ENCODE measurements at regions not wholly inside any gene's neighbourhood (a gene's known extent, or its start where the extent isn't known, plus 50 kb on each side); places are given as distances from the start of the nearest gene placed in this dataset.

- Histone ChIP-seq H3K4me1 (ENCODE audit: low read depth) (no peaks in the 10 kb centered on the region), H3K9me3 (no peaks in the 10 kb centered on the region), H3K36me3 (ENCODE audit: low read depth) (no peaks in the 10 kb centered on the region), H3K4me3 (no peak overlapping the region)
- ATAC-seq (no peak), DNase-seq (no peak)
- TF ChIP-seq CTCF (IDR thresholded peaks at IDR 0.05) = no peak
- intact Hi-C loops (cut with DNase I, micrococcal nuclease) = no loop called here
These were observed 245.2 kb upstream of the TARS1 start for GRCh38 chr5:33195431-33196165.

GRCh38 chr5:33198836-33199235 is 241.9 kb upstream of the TARS1 start:
- Histone ChIP-seq H3K4me1 (ENCODE audit: low read depth) (no peaks in the 10 kb centered on the region), H3K9me3 (no peaks in the 10 kb centered on the region), H3K4me3 (no peak overlapping the region), H3K36me3 (ENCODE audit: low read depth) (no peaks in the 10 kb centered on the region)
- intact Hi-C loops (cut with DNase I, micrococcal nuclease) = no loop called here
- no peak for TF ChIP-seq CTCF (IDR thresholded peaks at IDR 0.05)
- ATAC-seq (no peak), DNase-seq (no peak)

GRCh38 chr5:33203931-33204330 is 236.8 kb upstream of the TARS1 start:
- no peak for ATAC-seq
- TF ChIP-seq CTCF (IDR thresholded peaks at IDR 0.05) = no peak
- Histone ChIP-seq H3K36me3 (ENCODE audit: low read depth) (no peaks in the 10 kb centered on the region), H3K9me3 (no peaks in the 10 kb centered on the region), H3K4me1 (ENCODE audit: low read depth) (peaks cover 10% of the 10 kb centered on the region), H3K4me3 (no peak overlapping the region)
- DNase-seq = no peak
- intact Hi-C loops (cut with DNase I, micrococcal nuclease) = no loop called here

GRCh38 chr5:33205079-33205478 is 235.7 kb upstream of the TARS1 start:
- no peak for TF ChIP-seq CTCF (IDR thresholded peaks at IDR 0.05)
- intact Hi-C loops (cut with DNase I, micrococcal nuclease) = no loop called here
- ATAC-seq = no peak
- Histone ChIP-seq H3K36me3 (ENCODE audit: low read depth) (no peaks in the 10 kb centered on the region), H3K4me3 (no peak overlapping the region), H3K9me3 (no peaks in the 10 kb centered on the region), H3K4me1 (ENCODE audit: low read depth) (peaks cover 10% of the 10 kb centered on the region)
- no peak for DNase-seq

GRCh38 chr5:33205727-33206410 is 234.9 kb upstream of the TARS1 start:
- Histone ChIP-seq H3K4me3 (no peak overlapping the region), H3K36me3 (ENCODE audit: low read depth) (no peaks in the 10 kb centered on the region), H3K9me3 (no peaks in the 10 kb centered on the region), H3K4me1 (ENCODE audit: low read depth) (peaks cover 10% of the 10 kb centered on the region)
- intact Hi-C loops (cut with DNase I, micrococcal nuclease) = no loop called here
- peak; percentile 43 for ATAC-seq
- DNase-seq = peak in 1 of 3 donors; percentile 3
- no peak for TF ChIP-seq CTCF (IDR thresholded peaks at IDR 0.05)
